ENCODE measurements at regions not wholly inside any gene's neighbourhood (a gene's known extent, or its start where the extent isn't known, plus 50 kb on each side); places are given as distances from the start of the nearest gene placed in this dataset.

- Histone ChIP-seq H3K4me1 (replicated peaks in 1 of 4; ENCODE audit: control insufficient read depth in 3 of 4, insufficient read depth in 4 of 4, low read length in 3 of 4) (no peaks in the 10 kb centered on the region), H3K27ac (ENCODE audit: low read depth, low read length) (no peak overlapping the region), H4K8ac (ENCODE audit: extremely low read depth, insufficient read depth, low read length) (no peak overlapping the region), H3K9ac (replicated peaks in 1 of 4; ENCODE audit: extremely low read depth in 1 of 4, low read depth in 3 of 4, low read length in 3 of 4) (no peak overlapping the region), H3K56ac (replicated peaks; ENCODE audit: insufficient read length, low read depth, low read length) (no peak overlapping the region), H3K23me2 (ENCODE audit: low read depth, low read length) (no peaks in the 10 kb centered on the region), H2AFZ (ENCODE audit: low read length) (no peak overlapping the region; the same call in 1 of the 2 replicates), H3K4me3 (ENCODE audit: extremely low read depth in 1 of 4, insufficient read depth in 2 of 4, low read depth in 3 of 4, low read length in 4 of 4) (no peak overlapping the region), H3K36me3 (ENCODE audit: control insufficient read depth in 2 of 4, insufficient read depth in 4 of 4, low read length in 3 of 4) (no peaks in the 10 kb centered on the region), H3K9me3 (ENCODE audit: insufficient read depth in 2 of 2, low read depth in 1 of 2, low read length in 1 of 2) (no peaks in the 10 kb centered on the region), H3K4me2 (ENCODE audit: insufficient read depth in 1 of 2, low read depth in 2 of 2, low read length in 2 of 2) (no peak overlapping the region), H4K91ac (replicated peaks; ENCODE audit: insufficient read length, low read length) (no peak overlapping the region), H2BK15ac (ENCODE audit: low read length) (no peak overlapping the region), H3K18ac (ENCODE audit: extremely low read depth, low read length) (no peak overlapping the region), H4K20me1 (replicated peaks in 1 of 2; ENCODE audit: control insufficient read depth in 1 of 2, insufficient read depth in 2 of 2, low read length in 2 of 2) (no peaks in the 10 kb centered on the region), H3K14ac (ENCODE audit: insufficient read length) (no peak overlapping the region), H2AK5ac (ENCODE audit: low read depth, low read length) (no peak overlapping the region), H3K79me2 (ENCODE audit: control insufficient read depth in 1 of 2, insufficient read depth in 2 of 2, low read length in 2 of 2) (no peaks in the 10 kb centered on the region), H3K27me3 (replicated peaks in 1 of 4; ENCODE audit: control insufficient read depth in 3 of 4, extremely low read depth in 1 of 4, insufficient read depth in 3 of 4, low read length in 3 of 4) (peaks cover 0 to 1% (median 0%) of the 10 kb centered on the region in 4 experiments; a peak in 1 of 7 replicates), H4K5ac (ENCODE audit: insufficient read length, low read depth, low read length) (no peak overlapping the region), H2BK12ac (ENCODE audit: low read depth, low read length) (no peak overlapping the region), H2BK5ac (ENCODE audit: low read depth, low read length) (no peak overlapping the region), H2BK20ac (ENCODE audit: low read length) (no peak overlapping the region), H3K23ac (ENCODE audit: insufficient read length) (no peak overlapping the region), H2BK120ac (replicated peaks; ENCODE audit: low read depth, low read length) (no peak overlapping the region), H3K4ac (replicated peaks; ENCODE audit: insufficient read length, low read depth, low read length) (no peak overlapping the region), H3K79me1 (ENCODE audit: low read depth, low read length) (no peaks in the 10 kb centered on the region)
- CTCF ChIA-PET (ENCODE audit: partially characterized antibody), result no interaction called here
- POLR2A ChIA-PET (ENCODE audit: partially characterized antibody), result no interaction called here
- FAIRE-seq (no peak), DNase-seq (ENCODE audit: low read depth in 1 of 2, low spot score in 2 of 2) (no peak)
- WGBS, 2 experiments (ENCODE audit: extremely low coverage in 1 of 2, insufficient coverage in 1 of 2, insufficient read length in 1 of 2, insufficient replicate concordance in 2 of 2, low coverage in 1 of 2, low lambda C conversion rate in 2 of 2, missing lambda C conversion rate in 1 of 2), result 88% methylated on average over 5 of the region's 5 CpGs; no CpG with 5 or more reads in 1 of the 2 experiments
- no peak for TF ChIP-seq SUZ12 (IDR thresholded peaks at IDR 0.05; ENCODE audit: low read length)
Measured at GRCh38 chr2:155169317-155169716, 470.8 kb downstream of the KCNJ3 start.

Measured in H1 (cell line).